ENCODE measurements at regions not wholly inside any gene's neighbourhood (a gene's known extent, or its start where the extent isn't known, plus 50 kb on each side); places are given as distances from the start of the nearest gene placed in this dataset.

- Histone ChIP-seq H2AFZ (ENCODE audit: low read depth, low read length) (no peak overlapping the region), H3F3A (ENCODE audit: insufficient read depth, low read length, poor library complexity, severe bottlenecking) (no peaks in the 10 kb centered on the region), H4K20me1 (ENCODE audit: insufficient read depth) (no peaks in the 10 kb centered on the region), H3K27ac (ENCODE audit: low read length) (no peak overlapping the region), H3K79me2 (replicated peaks; ENCODE audit: insufficient read depth, low read length) (no peaks in the 10 kb centered on the region), H3K9me2 (ENCODE audit: insufficient read depth, low read length) (no peaks in the 10 kb centered on the region), H3K9me3 (ENCODE audit: low read length) (peaks cover 5% of the 10 kb centered on the region), H3K9ac (ENCODE audit: low read length) (no peak overlapping the region), H3K27me3 (ENCODE audit: insufficient read depth, low read depth, low read length) (no peaks in the 10 kb centered on the region), H3K36me3 (ENCODE audit: insufficient read depth, low read length) (no peaks in the 10 kb centered on the region), H3K4me2 (ENCODE audit: low read length) (no peak overlapping the region), H3K4me3 (ENCODE audit: low read length) (no peak overlapping the region)
- no peak for TF ChIP-seq MXI1 (conservative IDR thresholded peaks at IDR 0.05; ENCODE audit: poor library complexity, severe bottlenecking)
- no peak for TF ChIP-seq SMC3 (conservative IDR thresholded peaks at IDR 0.05; ENCODE audit: poor library complexity)
- TF ChIP-seq EZH2 (IDR thresholded peaks at IDR 0.05; ENCODE audit: borderline replicate concordance, insufficient read depth, low read length, poor library complexity, severe bottlenecking) = no peak
- TF ChIP-seq RAD21 (conservative IDR thresholded peaks at IDR 0.05) = no peak
- TF ChIP-seq, protein P1, sequence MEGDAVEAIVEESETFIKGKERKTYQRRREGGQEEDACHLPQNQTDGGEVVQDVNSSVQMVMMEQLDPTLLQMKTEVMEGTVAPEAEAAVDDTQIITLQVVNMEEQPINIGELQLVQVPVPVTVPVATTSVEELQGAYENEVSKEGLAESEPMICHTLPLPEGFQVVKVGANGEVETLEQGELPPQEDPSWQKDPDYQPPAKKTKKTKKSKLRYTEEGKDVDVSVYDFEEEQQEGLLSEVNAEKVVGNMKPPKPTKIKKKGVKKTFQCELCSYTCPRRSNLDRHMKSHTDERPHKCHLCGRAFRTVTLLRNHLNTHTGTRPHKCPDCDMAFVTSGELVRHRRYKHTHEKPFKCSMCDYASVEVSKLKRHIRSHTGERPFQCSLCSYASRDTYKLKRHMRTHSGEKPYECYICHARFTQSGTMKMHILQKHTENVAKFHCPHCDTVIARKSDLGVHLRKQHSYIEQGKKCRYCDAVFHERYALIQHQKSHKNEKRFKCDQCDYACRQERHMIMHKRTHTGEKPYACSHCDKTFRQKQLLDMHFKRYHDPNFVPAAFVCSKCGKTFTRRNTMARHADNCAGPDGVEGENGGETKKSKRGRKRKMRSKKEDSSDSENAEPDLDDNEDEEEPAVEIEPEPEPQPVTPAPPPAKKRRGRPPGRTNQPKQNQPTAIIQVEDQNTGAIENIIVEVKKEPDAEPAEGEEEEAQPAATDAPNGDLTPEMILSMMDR (IDR thresholded peaks at IDR 0.05; ENCODE audit: poor library complexity, severe bottlenecking) = no peak
- TF ChIP-seq TAF1 (IDR thresholded peaks at IDR 0.05; ENCODE audit: low read depth) = no peak
- TF ChIP-seq, protein P2, sequence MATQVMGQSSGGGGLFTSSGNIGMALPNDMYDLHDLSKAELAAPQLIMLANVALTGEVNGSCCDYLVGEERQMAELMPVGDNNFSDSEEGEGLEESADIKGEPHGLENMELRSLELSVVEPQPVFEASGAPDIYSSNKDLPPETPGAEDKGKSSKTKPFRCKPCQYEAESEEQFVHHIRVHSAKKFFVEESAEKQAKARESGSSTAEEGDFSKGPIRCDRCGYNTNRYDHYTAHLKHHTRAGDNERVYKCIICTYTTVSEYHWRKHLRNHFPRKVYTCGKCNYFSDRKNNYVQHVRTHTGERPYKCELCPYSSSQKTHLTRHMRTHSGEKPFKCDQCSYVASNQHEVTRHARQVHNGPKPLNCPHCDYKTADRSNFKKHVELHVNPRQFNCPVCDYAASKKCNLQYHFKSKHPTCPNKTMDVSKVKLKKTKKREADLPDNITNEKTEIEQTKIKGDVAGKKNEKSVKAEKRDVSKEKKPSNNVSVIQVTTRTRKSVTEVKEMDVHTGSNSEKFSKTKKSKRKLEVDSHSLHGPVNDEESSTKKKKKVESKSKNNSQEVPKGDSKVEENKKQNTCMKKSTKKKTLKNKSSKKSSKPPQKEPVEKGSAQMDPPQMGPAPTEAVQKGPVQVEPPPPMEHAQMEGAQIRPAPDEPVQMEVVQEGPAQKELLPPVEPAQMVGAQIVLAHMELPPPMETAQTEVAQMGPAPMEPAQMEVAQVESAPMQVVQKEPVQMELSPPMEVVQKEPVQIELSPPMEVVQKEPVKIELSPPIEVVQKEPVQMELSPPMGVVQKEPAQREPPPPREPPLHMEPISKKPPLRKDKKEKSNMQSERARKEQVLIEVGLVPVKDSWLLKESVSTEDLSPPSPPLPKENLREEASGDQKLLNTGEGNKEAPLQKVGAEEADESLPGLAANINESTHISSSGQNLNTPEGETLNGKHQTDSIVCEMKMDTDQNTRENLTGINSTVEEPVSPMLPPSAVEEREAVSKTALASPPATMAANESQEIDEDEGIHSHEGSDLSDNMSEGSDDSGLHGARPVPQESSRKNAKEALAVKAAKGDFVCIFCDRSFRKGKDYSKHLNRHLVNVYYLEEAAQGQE (IDR thresholded peaks at IDR 0.05; ENCODE audit: borderline replicate concordance) = no peak
- no peak for TF ChIP-seq EP300 (conservative IDR thresholded peaks at IDR 0.05; ENCODE audit: poor library complexity, severe bottlenecking)
- TF ChIP-seq POLR2AphosphoS5 (IDR thresholded peaks at IDR 0.05) = no peak
Observed at GRCh38 chr4:123827511-123827910, 430.9 kb downstream of the SPRY1 start.

DNA sequence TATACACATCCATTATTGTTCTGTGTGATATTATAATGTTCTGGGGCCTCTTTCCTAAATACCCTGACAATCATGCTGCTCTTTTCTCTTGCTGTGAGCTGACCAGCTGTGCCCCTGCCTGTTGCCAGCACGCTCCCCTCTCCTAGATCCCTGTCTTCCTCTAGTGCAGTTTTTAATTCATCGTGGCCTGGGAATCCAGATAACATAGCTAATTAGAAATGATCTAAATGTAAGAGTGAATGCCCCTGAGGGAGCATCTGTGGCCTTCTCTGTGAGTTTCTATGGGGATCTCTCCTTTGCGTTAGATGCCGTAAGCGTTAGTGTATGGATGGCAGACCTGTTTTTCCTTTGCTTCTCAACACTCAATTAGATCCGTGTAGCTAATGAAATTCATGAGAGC is 434.3 kb downstream of the SPRY1 start:
- H3F3A ChIP-seq (ENCODE audit: insufficient read depth, low read length, poor library complexity, severe bottlenecking) = no peaks in the 10 kb centered on the region
- TF ChIP-seq, protein P2 (IDR thresholded peaks at IDR 0.05; ENCODE audit: borderline replicate concordance) = no peak
- no peak for TF ChIP-seq TAF1 (IDR thresholded peaks at IDR 0.05; ENCODE audit: low read depth)
- TF ChIP-seq POLR2AphosphoS5 (IDR thresholded peaks at IDR 0.05) = no peak
- no peak for TF ChIP-seq SMC3 (conservative IDR thresholded peaks at IDR 0.05; ENCODE audit: poor library complexity)
- H2AFZ ChIP-seq (ENCODE audit: low read depth, low read length) = no peak overlapping the region
- no peak overlapping the region for H3K4me3 ChIP-seq (ENCODE audit: low read length)
- H3K36me3 ChIP-seq (ENCODE audit: insufficient read depth, low read length) = no peaks in the 10 kb centered on the region
- no peak overlapping the region for H3K9ac ChIP-seq (ENCODE audit: low read length)
- H3K27ac ChIP-seq (ENCODE audit: low read length) = no peak overlapping the region
- no peaks in the 10 kb centered on the region for H4K20me1 ChIP-seq (ENCODE audit: insufficient read depth)
- no peaks in the 10 kb centered on the region for H3K9me2 ChIP-seq (ENCODE audit: insufficient read depth, low read length)
- no peak overlapping the region for H3K4me2 ChIP-seq (ENCODE audit: low read length)
- H3K27me3 ChIP-seq (ENCODE audit: insufficient read depth, low read depth, low read length) = no peaks in the 10 kb centered on the region
- H3K79me2 ChIP-seq (replicated peaks; ENCODE audit: insufficient read depth, low read length) = no peaks in the 10 kb centered on the region
- peaks cover 5% of the 10 kb centered on the region for H3K9me3 ChIP-seq (ENCODE audit: low read length)

Measured in neural cell (in vitro differentiated cells).